CD4-positive, alpha-beta T cell treated with Interleukin-4 for 1 hour (primary cell): ENCODE measurements at regions not wholly inside any gene's neighbourhood (a gene's known extent, or its start where the extent isn't known, plus 50 kb on each side); places are given as distances from the start of the nearest gene placed in this dataset.
A peak's percentile ranks its signal among the peaks of the same experiment; 100 is the strongest.

ENCODE experiments used
- DNase-seq, 2 donors: peaks; one replicate each; pipeline ENCODE4 v3.0.0-alpha.2; 2020 to 2022

DNA sequence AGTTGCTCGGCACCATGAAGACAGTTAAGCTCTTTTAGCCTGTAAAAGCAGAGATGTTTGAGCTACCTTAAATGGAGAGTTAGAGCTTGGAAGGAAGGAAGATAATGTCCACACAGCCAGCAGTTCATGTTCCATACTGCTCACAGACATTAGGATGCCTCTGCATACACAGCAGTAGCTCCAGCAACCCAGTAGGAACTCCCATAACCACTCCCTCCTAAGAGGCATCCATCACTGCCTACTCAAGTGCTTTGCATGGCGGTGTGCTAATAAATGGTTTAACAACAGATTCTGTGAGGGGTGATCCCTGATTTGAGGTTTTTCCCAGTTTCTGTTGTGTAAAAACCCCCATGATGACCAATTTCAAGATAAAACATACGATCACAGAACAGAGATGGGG, 286.4 kb downstream of the HACE1 start:
- DNase-seq: no peak

DNA sequence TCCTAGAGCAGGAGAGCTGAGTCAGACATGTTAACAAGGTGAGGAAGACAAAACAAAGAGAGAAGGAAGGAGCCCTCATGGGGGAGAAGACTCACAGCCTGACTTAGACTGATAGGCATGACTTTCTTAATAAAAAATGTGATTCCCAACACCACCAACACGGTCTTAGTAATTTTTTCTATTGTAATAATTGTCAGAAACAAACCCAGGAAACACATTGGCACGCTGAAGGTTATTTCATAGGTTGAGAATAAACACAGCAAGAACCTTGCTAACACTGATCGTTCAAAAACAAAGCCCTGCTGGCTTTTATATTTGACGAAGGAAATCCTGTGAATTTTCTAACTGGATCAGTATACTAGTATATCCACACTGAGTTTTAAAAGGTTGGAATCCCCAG, 286.8 kb downstream of the HACE1 start:
- DNase-seq: no peak

DNA sequence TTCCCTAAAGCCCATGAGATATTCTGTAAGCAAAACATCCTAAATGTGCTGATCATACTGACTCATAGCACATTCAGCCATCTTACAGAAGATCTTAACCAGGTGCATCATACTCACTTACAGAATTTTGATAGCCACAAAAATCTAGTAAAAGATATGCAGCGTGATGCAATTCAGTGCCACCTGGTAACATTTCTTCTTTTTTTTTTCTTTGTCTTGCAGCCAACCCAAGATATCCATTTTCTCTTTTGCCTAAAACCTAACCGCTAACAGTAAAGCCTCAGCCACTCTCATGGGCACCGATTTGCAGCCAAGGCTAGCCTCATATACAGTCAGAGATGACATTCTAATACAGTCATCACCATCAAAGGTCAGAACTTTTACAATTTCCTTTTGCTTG, 293.3 kb downstream of the HACE1 start:
- DNase-seq: no peak

- no peak for DNase-seq
Observed at GRCh38 chr6:104563306-104563705, 296.4 kb downstream of the HACE1 start.

GRCh38 chr6:104559435-104560202, 300.1 kb downstream of the HACE1 start:
- no peak for DNase-seq

GRCh38 chr6:104558746-104559145, 301.0 kb downstream of the HACE1 start:
- no peak for DNase-seq

GRCh38 chr6:104548297-104548696, 311.4 kb downstream of the HACE1 start:
- no peak for DNase-seq

DNA sequence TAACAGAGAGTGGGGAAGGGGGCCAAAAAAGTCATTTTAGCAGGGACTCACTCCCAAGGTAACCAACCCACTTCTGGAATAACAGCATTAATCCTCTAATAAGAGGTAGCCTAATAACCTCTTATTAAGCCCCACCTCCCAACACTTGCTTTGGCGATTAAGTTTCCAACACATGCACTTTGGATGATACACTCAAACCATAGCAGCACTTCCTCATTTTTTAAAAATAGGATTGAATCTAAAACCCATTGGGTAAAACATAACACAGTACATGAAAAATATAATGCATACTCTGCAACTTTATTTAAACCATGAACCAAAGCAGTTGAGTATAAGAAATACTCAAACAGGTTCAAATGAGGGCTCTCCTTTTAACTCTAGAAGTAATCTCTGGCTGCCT, 318.3 kb downstream of the HACE1 start:
- no peak for DNase-seq

- no peak for DNase-seq
Observed at GRCh38 chr6:104540743-104541142, 319.0 kb downstream of the HACE1 start.

DNA sequence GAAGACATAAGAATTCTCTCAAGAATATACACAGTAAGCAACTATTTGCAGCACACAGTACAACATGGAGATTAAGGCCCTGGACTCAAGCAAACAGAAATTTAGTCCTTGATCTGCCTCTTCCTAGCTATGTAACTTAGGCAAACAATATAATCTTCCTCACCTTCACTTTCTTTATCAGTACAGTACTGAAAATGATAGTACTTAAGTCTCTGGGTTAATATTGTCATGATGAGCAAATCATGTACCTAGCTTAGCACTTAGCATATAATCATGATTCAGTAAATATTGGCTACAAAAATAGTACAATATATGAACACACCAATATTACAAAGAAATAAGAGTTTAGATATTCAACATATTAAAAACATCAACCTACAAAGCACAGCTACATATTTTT, 320.5 kb downstream of the HACE1 start:
- DNase-seq: no peak

GRCh38 chr6:104537872-104538271, 321.8 kb downstream of the HACE1 start:
- DNase-seq: no peak

DNA sequence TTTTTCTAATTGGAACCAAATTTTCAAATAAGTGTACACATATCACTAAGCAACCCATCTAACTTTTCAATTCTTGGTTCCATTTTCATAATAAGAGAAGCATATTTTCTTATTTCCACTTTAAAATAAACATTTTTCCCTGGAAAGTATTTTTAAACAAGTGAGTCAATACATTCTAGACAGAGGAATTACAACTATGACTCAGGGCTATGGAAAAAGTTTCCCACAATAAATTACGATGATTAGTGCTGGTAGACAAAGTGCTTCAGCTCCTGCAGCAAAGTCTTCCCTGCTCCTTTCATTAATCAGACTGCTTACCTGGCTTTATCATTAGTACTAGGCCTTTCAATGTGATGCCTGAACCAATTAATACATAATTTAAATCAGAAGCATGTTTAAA, 322.5 kb downstream of the HACE1 start:
- no peak for DNase-seq

- no peak for DNase-seq
Observed at GRCh38 chr6:104532462-104532861, 327.3 kb downstream of the HACE1 start.

DNA sequence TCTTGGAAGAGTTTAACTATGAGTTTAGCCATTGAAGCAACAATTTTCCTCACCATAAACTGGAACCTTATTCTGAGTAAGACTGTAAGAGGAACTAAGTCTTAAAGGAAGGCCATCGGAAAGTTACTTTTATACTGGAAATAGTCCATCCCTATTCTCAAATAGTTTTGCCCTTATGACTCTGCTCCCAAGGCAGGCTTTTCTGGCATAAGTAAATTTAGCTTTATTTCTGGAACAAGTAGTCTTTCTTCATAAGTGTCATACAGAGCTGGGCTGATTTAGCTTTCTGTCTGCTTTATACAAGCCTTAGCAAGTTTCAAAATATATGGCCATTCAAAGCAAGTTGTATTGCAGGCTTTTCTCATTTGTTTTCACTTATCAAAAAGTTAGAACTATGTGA, 328.1 kb downstream of the HACE1 start:
- DNase-seq: no peak

GRCh38 chr6:104527761-104528415, 331.8 kb downstream of the HACE1 start:
- DNase-seq: no peak

DNA sequence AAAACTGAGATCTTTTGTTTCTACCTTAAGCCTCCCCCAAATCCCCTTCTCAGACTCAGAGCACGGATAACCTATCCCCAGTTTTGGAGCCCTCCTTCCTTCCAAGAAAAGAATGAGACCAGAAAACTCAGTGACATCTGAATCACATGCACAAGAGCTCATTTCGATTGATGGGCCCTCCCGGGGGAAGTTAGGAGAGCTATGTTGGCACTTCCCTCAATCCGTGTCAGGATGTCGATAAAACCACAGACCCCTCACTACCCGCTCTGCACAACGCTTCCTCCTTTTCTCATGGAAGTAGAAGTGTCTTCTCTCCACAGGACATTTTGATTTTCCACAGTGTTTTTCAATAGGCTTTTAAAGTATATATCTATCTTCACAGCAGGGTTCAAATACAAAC, 332.4 kb downstream of the HACE1 start:
- DNase-seq: no peak

DNA sequence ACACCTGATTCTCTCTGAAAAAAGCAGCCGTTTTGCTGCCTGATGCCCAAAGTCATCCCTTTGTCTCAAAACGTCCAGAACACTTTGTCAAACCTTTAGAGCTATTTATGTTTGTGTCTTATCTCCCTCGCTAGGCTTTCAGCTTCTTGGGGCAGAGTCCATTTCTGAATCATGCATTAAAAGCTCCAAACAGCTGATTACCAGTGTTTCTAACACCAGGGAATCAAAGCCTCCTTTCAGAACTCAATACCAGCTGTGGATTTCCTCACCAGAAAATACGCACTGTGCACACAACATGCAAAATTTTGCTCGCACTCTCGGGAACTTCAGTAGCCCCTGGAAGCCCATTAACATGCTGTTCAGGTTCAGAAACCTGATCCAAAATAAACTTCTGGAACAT, 333.3 kb downstream of the HACE1 start:
- no peak for DNase-seq

GRCh38 chr6:104525677-104526322, 333.9 kb downstream of the HACE1 start:
- DNase-seq: peak; percentile 69 to 72

- no peak for DNase-seq
Observed at GRCh38 chr6:104522533-104522932, 337.2 kb downstream of the HACE1 start.

- DNase-seq: no peak
Observed at GRCh38 chr6:104521176-104521575, 338.5 kb downstream of the HACE1 start.

DNA sequence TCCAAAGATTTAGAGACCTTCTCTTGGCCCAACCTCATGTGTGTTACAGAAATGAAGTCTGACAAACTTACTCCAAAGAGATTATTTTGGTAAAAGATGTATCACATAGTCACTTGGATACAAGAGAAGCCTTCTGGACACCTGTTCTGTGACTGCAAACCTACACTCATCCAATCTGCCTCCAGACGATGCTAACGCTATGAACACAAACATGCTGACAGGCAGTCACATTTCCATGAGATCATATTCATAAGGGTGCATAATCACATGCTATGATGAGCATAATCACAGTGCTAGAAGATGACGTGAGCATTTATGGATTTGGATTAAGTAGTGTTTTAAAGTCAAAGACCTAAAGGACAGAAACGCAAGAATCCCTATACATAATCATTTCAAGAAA, 340.2 kb downstream of the HACE1 start:
- no peak for DNase-seq

- no peak for DNase-seq
Observed at GRCh38 chr6:104509355-104509754, 350.4 kb downstream of the HACE1 start.

GRCh38 chr6:104506429-104506828, 353.3 kb downstream of the HACE1 start:
- DNase-seq: no peak

GRCh38 chr6:104505838-104506237, 353.9 kb downstream of the HACE1 start:
- DNase-seq: no peak
